Tongue (tissue), 1 donor: ENCODE measurements at regions not wholly inside any gene's neighbourhood (a gene's known extent, or its start where the extent isn't known, plus 50 kb on each side); places are given as distances from the start of the nearest gene placed in this dataset.

ENCODE experiments used
- DNase-seq: peaks from one replicate; pipeline ENCODE4 v3.0.0-alpha.2; 2015

DNA sequence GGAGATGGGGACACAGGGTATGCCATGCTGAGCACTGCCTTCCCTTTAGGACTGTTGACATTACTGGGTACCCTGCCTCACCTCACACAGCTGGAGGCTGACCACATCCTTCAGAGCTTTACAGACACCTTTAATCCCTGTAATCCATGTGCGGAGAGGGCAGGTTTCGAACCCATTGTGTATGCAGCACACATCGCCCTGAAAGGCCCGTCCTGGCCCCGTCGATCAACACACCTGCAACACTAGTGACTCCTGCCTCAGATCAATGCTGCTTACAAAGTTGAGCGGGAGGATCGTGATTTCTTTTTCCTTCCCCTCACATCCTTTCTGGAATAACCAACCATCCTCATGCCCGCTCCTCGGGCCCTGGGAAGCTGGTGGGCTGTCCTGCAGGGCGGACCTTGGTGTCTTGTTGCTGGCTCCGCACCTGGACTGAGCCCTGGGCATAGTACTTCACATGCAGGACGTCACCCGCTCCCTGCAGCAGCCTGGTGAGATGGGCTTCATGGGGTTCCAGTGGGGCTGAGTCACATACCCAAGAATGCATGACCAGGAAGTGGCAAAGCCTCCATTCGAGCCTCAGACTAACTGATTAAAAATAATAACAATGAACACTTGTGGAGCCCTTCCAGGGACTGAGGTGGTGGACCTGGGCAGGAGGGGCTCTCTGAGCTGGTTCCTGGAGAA, 403.6 kb downstream of the PTPRU start:
- no peak for DNase-seq

- DNase-seq, result no peak
Measured at GRCh38 chr1:29639156-29639736, 402.9 kb downstream of the PTPRU start.

GRCh38 chr1:29638281-29638680, 402.0 kb downstream of the PTPRU start:
- no peak for DNase-seq

DNA sequence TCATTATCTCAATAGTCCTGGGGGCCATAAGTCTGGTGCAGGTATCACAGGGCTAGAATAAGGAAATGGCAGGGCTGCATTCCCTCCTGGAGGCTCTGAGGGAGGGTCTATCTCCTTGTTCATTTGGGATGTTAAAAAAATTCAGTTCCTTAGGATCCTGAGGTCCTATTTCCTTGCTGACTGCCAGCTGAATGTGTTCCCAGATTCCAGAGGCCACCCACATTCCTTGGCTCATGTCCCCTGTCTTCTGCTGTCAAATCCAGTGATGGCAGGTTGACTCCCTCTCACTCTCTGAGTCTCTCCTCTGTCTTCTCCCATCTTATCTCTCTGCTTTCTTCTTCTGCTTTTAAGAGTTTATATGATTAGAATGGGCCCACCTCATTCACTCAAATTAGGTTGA, 400.6 kb downstream of the PTPRU start:
- no peak for DNase-seq

GRCh38 chr1:29635501-29636263, 399.4 kb downstream of the PTPRU start:
- no peak for DNase-seq

DNA sequence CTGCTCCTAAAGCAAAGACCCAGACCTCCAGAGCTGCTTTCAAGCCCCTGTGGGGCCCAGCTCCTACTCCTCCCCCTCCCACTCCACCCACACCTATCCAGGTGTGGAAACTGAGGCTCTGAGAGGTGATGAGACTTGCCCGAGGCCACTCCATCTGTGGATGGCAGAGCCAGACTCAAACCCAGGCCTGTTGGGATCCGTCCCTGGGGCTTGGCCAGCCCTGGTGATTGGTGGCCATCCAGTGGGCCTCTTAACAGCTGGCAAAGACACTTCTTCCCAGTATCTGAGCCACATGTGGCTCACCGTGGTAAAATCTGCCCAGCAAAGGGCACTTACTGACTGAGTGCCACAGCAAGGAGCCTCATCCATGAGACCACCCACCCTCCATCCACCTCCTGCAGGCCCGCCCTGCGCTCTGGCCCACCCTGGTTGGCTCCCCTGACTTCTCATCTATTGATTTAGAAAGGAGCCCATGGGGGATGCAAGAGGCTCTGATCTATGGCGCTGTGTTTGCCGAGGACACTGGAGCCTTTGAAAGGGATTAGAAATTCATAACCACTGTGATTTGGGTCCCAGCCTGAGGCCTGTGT, 398.5 kb downstream of the PTPRU start:
- no peak for DNase-seq

DNA sequence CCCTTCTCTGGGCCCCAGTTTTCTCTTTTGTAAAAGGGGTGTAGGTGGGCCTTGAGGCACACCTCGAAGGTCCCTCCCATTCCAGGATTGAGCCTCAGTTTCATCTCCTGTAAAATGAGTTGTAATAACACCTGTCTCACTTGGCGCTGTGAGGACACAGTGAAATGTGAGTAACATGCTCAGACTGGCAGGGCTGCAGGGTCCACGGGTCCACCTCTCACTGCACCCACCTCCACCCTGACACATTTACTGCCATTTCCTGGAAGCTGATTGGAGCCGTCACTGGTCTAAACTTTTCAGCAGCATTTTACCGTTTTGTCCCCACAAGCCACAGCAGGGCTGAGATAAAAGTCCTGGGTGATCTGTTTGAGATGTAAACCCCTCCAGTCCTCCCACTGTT, 398.0 kb downstream of the PTPRU start:
- no peak for DNase-seq

DNA sequence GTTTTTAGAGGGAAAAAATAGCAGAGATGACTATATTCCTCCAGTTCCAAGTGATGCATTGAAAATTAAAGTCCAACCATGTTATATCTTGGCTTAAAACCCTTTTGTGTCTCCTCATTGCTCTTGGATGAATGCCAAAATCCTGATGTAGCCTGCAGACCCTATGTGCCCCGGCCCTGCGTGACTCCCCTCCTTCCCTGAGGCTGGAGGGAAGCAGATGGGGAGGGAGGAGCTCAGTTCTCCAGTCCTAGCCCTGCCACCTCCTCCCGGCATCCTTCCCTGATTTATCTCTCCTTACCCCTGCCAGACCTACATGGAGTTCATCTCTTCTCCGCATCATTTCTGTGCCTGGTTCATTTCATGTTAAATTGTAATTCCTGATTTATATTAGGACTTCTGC, 397.4 kb downstream of the PTPRU start:
- peak; percentile 41 for DNase-seq

- peak; percentile 34 for DNase-seq
Measured at GRCh38 chr1:29632806-29633615, 396.7 kb downstream of the PTPRU start.

DNA sequence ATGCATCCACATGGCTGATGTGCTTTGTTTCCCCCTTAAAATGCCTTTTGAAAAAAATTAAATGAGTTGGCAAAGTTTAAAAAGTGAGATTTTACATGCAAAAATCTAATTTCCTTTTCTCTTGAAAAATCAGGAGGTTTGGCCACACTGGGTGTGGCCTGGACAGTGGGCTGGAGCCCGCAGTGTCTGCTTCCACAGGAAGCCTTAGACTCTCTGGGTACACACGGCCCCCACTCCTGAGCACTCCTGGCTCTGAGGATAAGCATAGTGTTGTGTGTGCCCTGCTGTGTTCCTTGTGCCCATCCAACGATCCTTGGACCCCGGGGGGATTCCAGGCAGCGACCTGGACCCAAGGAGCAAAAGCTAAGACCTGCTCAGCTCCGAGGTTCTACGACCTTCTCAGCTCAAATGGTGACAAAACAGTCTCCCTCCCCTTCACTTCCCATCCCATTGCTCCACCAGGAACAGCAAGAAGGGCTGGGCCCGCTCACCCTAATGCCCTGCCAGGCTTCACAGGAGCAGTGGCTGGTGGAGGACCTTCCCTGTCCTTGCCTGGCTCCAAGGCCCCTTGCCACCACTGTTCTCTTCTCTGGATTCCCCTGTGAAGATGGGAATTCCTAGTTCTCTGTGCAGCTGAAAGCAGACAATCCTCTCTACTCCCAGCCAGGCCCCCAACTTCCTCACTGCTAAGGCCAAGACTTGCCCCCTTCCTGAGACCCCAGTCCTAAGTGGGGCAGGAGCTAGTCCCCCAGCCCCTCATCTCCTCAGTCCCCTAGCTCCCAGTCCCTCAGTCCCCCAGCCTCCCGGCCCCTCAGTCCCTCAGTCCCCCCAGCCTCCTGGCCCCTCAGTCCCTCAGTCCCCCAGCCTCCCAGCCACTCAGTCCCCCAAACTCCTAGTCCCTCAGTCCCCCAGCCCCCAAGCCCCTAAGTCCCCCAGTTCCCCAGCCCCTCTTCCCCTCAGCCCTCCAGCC, 395.8 kb downstream of the PTPRU start:
- DNase-seq, result no peak

DNA sequence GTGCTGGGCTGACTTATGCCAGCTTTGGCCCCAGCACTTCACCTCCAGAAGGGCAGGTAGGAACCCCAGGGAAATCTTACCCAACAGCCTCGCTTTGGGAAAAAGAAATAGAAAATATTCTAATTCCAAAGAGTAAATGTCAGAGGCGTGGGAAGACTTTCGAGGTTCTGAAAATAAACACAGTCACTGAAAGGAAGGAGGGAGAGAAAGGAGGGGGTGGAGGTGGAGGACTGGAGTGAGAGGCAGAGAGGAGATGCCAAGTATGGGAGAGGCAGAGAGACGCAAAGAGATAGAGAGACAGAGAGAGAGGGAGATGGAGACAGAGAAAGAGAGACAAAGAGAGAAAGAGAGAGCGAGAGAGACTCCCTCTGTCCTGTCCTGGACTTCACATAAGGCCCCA, 395.0 kb downstream of the PTPRU start:
- no peak for DNase-seq

DNA sequence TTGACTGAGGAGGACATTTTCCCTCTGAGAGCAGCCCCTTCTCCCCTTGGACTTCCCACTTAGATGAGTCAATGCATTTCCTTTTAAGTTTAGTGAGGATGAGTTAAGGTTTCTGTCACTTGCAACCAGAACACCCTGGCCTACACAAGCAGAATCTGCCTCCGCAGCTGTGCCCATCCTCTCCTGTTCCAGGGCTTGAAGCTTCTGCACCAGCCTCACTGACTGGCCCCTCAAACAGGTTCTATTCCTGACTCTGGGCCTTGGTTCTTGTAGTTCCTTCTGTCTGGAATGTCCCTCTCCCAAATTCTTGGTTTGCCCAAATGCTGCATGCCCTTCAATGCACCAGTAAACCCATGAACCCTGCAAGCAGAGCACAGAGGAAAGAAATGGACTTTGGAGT, 394.4 kb downstream of the PTPRU start:
- DNase-seq, result no peak

DNA sequence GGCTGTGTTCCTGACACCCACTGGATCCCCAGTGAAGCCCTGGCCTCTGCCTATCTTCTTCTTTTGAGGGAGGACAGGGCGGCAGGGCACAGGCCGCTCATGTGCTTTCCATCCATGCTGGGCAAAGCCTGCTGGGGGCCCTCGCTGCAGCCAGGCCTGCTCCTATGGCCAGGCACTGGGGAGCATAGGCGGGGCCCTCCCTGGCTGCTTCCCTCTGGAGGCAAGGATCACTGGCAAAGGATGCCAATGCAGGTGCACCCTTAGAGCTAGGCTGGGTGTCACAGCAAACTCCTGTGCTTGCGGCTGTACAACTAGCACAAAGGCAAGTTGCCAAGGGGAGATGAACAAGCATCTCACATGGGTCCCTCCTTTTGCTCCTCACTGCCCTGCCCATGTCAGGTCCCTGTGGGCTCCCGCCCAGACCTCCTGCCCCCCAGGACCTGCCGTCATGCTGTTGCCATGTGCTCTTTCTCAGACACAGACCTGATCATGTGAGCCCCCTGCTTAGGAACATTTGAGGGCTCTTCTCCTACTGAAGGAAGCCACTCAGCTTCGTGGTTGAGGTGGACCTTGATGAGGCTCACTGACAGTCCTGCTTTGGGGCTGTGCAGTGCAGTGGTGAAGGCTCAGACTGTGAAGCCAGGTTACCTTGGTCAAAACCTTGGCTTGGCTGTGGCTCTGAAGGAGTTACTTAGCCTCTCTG, 393.6 kb downstream of the PTPRU start:
- DNase-seq, result no peak

- DNase-seq, result no peak
Measured at GRCh38 chr1:29629401-29629800, 393.1 kb downstream of the PTPRU start.

GRCh38 chr1:29628190-29628589, 391.9 kb downstream of the PTPRU start:
- no peak for DNase-seq

GRCh38 chr1:29626726-29627125, 390.4 kb downstream of the PTPRU start:
- DNase-seq, result no peak

DNA sequence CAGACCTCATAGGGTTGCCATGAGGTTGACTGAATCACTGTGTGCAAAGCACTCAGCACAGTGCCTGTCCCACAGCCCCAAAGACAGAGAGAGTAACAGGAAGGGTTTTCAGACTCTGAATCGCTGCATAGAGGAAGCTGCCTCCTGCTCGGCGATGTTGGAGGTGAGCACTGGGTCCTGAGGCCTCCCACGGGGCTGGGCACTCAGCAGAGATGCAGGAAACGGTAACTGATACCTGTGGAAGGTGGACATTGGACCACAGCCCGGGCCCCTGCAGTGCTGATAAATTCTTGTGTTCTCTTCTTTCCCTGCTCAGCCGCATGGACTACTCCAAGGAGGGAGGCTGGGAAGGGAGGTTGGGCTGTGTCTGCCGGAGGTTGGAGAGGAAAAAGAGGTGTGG, 389.7 kb downstream of the PTPRU start:
- DNase-seq, result no peak

DNA sequence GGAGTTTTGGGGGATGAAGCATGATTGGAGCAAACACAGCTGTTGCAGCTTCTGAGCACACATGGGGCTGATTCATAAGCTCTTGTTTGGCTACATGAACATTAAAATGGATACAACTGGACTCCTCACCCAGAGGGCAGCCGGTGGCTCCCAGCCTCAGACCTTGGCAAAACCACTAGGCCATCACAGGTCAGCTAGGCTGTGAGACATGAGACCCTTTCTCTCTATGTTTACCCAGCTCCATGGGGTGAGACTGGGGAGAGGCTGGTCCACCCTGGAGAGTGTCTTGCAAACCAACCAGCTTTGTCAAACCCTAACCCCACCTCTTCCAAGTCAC, 388.7 kb downstream of the PTPRU start:
- DNase-seq, result no peak

DNA sequence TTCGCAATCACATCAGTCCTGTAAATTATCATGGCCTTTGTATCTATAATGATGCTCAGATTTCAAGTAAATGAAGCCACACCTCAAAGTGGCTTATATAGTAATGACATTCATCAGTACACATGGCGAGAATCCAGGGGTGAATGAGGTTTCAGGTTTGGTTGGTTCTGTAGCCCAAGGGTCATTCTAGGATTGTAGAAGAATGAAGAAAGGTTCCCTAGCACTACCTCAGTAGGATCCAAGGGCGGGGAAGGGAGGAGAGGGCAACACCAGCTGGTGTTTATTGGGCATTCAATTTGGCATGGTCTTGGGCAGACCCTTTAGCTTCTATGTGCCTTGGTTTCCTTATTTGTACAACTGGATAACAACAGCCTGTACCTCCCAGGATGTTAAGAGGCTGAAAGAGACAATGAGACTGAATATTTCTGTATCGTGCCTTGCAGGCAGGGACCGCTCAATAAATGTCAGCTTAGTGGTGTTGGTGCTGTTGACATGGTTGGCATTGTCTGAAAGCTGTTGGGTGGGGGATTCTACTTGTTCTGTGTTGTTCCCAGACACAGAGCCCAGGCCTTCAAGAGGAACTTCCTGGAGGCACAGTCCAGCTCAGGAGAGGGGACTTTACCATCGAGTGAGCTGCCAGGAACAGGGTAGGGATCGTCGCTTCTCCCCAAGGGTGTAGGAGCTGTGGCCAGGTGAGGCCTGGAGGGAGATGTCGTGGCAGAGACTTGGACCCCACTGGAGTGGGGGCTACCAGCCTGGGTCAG, 388.2 kb downstream of the PTPRU start:
- no peak for DNase-seq

GRCh38 chr1:29623501-29623900, 387.2 kb downstream of the PTPRU start:
- DNase-seq, result no peak
